Islet precursor cell (in vitro differentiated cells): ENCODE measurements at regions not wholly inside any gene's neighbourhood (a gene's known extent, or its start where the extent isn't known, plus 50 kb on each side); places are given as distances from the start of the nearest gene placed in this dataset.

Source experiments
- DNase-seq: peaks from one replicate; pipeline ENCODE4 v3.0.0-alpha.2; 2018

- no peak for DNase-seq
Measured at GRCh38 chr2:129709001-129709955, 270.2 kb upstream of the RAB6C start.

GRCh38 chr2:129709956-129710598 is 269.4 kb upstream of the RAB6C start:
- DNase-seq: no peak

GRCh38 chr2:129710670-129711495 is 268.6 kb upstream of the RAB6C start:
- no peak for DNase-seq

GRCh38 chr2:129711816-129712675 is 267.4 kb upstream of the RAB6C start:
- no peak for DNase-seq

DNA sequence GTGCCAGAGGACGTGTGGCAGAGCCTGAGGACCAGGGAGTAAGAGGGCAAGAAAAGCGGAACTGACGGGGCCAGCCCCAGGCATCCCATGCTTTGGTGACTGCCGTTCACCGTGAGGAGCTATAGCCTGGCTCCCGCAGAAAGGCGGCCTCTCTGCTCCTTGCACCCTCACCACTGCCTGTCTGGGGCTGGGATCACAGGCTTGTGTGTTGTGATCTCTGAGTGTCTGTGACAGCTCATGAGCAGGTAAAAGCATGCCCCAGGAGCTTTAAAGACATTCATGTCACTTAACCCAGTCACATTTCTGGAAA is 266.8 kb upstream of the RAB6C start:
- DNase-seq: no peak

GRCh38 chr2:129713337-129713736 is 266.1 kb upstream of the RAB6C start:
- DNase-seq: no peak

DNA sequence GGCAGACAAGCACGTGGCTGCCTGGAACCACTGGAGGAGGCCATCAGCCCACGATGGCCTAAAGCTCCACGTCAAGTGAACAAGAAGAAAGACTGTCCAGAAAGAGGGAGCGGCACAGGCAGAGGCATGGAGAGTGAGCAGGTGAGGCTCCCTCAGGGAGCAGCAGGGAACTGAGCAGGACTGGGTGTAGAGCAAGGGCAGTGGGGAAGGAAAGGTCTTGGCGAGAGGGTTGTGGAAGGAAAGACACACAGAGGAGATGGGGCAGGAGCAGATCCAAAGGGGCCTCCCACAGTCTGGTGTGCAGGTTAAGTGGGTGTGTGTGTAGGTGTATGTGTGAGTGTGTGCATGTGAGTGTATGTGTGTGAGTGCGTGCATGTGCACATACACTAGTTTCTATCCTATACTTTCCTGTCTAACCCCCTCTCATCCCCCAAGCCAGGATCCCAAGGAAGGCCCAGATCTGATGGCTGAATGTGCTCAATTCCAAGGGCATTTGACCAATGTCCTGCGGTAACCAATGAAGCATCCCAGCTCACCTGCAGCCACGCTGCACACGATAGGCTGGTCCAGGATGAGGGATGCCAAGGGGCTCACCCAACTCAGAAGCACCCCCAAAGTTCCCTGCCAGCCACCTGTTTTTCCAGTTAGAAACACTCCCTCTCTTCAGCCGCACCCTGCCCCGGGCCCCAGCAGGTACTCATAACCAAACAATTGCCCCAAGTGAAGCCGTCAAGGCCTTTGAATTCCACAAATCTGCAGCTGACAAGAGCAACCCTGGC is 262.5 kb upstream of the RAB6C start:
- DNase-seq: no peak

- DNase-seq: no peak
Measured at GRCh38 chr2:129717560-129718130, 261.8 kb upstream of the RAB6C start.

DNA sequence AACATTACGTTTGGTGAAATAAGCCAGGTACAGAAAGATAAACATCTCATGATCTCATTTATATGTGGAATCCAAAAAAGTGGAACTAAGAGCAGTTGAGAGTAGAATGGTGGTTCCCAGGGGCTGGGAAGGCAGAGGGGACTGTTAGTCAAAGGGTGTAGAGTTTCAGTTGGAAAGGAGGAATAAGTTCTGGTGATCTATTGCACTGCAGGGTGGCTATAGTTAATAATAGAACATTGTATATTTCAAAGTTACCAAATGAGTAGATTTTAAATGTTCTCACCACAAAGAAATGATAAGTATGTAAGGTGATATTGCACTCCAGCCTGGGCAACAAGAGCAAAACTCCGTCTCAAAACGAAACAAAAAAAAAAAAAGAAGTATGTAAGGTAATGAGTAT is 260.1 kb upstream of the RAB6C start:
- no peak for DNase-seq

DNA sequence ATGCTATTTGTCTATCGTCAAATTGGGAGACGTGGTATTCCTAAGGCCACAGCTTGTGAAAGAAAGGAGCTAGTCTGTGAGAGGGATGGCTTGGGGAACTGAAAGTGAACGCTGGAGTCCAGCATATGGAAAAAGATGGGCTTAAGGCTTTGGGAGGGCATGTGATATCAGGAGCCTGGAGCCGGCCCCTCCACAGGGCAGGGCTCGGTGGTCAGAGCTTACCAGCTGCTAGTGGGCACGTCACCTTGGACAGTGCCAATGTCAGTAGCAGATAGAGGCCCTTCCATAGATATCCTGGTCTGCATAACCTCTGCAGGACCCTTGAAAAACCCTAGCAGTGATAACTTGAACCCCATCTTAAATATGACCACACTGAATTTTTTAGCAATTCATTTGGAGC is 259.1 kb upstream of the RAB6C start:
- no peak for DNase-seq

DNA sequence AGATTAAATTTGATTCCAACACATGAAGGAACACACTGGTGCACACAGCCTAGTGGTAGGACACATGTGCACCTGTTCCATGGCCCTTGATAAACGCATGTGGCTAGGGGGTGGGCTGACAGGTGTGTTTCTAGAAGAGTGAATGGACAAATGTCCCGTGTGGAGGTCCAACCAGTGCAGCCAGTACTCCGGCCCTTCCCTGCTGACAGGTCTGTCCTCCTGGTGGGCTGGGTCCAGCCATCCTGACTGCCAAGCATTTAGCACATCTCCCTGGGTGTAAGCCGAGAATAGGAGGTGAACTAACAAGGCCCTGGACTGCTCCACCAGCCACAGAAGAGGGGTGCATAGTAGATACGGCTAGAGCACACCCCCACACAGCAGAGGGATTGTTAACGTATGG is 258.7 kb upstream of the RAB6C start:
- DNase-seq: no peak

DNA sequence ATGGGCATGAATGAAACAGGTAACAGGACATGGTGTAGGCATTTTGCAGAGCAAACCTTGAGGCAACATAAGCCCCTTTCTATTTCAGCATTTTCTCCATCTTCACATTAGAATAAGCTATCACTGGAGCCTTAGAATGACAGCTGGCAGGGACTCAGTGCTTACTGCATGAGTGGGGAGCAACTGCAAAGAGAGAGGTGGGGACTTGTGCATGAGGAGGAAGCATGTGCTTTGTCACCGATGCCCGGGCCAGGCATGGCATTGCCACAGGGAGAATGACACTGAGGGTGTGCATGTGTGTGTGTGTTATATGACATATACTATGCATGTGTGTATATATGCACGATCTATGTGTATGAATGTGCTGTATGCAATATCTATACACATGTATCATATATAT is 258.2 kb upstream of the RAB6C start:
- no peak for DNase-seq

DNA sequence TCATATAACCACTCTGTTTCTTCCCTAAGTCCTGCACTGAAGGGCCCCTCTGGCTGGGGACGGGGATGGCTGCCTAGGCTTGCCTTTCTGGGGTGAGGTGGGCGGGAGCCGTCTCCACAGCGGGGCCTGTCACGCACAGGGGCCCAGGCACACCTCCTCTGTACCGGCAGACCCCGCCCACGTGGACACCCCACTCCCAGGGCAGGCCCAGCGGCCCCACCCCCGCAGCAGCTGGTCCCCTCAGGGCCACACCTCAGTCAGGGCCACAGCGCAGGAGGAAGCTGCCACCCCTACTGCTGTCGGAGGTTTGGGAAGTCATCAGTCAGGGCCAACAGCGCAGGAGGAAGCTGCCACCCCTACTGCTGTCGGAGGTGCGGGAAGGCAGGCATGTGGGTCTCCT is 257.6 kb upstream of the RAB6C start:
- no peak for DNase-seq

DNA sequence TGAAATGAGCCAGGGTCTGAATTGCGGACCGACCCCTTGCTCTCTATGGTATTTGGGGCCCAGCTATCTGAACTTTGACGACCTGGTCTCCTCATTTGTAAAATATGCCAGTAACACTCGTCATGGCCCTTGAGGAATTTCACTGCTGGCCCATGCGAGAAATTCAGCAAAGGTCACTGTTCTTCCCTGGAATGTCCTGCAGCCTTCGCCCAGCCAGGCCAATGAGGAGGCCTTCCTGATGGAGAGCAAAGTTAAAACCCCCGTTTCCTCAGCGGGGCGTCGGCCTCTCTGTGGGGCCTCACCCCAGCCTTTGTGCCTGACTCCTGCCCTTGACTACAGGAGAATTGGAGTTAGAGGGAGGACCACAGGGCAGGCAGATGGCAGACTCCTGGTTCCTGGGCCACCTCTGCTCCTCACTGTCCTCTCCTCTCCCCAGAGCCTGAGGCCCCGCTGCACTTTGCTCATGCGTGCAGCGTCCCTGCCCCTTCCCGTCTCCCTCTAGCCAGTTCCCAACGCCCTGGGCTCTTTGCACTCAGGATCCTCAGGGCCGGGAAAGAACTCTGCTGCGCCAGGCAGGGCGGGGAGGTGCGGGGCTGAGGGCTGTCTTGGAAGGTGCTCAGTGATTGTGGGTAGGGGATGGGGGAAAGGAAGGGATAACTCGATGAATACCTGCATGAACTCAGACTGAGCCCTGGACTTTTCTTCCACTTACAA is 257.0 kb upstream of the RAB6C start:
- no peak for DNase-seq

- DNase-seq: no peak
Measured at GRCh38 chr2:129723277-129724020, 256.0 kb upstream of the RAB6C start.

DNA sequence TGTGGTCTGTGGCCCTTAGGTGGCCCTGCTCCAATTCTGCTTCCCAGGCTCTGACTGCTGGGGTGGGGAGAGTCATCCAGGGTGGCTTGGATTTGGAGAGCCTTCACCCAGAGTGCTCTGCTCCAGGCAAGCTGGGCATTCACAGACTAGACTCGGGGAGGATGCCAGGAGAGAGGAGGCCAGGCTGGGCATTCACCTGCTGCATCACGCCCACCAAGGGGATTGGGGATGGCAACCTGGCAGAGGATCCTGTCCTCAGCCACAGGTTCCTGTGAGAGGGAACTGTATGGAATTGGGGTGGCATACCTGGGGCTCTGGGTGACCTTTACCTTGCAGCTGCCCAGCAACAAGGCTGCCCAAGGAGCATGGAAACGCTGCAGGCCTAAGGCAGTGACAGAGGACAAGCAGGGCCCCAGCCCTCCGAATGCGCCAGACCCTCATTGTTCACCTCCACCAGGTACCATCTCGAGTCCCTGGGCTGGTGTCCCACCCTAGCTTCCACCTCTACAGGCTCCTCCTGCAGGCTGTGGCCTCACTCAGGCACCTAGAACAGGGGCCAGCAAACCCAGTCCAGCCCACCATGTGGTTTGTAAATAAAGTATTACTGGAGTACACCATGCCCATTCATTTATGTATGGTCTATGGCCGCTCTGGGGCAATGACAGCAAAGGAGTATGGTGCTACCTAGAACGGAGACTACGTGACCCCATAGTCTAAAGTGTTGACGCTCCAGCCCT is 255.3 kb upstream of the RAB6C start:
- no peak for DNase-seq

- DNase-seq: no peak
Measured at GRCh38 chr2:129726216-129726615, 253.2 kb upstream of the RAB6C start.

GRCh38 chr2:129727286-129727685 is 252.2 kb upstream of the RAB6C start:
- no peak for DNase-seq
